ENCODE measurements at regions not wholly inside any gene's neighbourhood (a gene's known extent, or its start where the extent isn't known, plus 50 kb on each side); places are given as distances from the start of the nearest gene placed in this dataset.
A peak's percentile ranks its signal among the peaks of the same experiment; 100 is the strongest.
"Not testable (repeated sequence)": the region's sequence is repeated elsewhere in the genome, so short reads cannot be mapped to it uniquely, and the experiment has no call there.

GRCh38 chrX:99988532-99988931 is 421.5 kb downstream of the PCDH19 start:
- WGBS, 2 donors = 60 to 90% methylated on average over 3 of the region's 3 CpGs
- H3K4me3 ChIP-seq; H3K9me3 ChIP-seq; H3K27me3 ChIP-seq; DNase-seq; H3K36me3 ChIP-seq; H3K4me1 ChIP-seq; ATAC-seq (ENCODE audit: low FRiP score in 2 of 2); H3K27ac ChIP-seq: not testable (repeated sequence)

GRCh38 chrX:99973572-99974226 is 436.4 kb downstream of the PCDH19 start:
- Histone ChIP-seq H3K36me3 (no peaks in the 10 kb centered on the region), H3K27ac (no peak overlapping the region), H3K9me3 (no peaks in the 10 kb centered on the region), H3K4me3 (no peak overlapping the region), H3K27me3 (no peaks in the 10 kb centered on the region), H3K4me1 (no peaks in the 10 kb centered on the region)
- WGBS, 2 donors = 75 to 76% methylated on average over 3 of the region's 3 CpGs
- TF ChIP-seq, protein P1, sequence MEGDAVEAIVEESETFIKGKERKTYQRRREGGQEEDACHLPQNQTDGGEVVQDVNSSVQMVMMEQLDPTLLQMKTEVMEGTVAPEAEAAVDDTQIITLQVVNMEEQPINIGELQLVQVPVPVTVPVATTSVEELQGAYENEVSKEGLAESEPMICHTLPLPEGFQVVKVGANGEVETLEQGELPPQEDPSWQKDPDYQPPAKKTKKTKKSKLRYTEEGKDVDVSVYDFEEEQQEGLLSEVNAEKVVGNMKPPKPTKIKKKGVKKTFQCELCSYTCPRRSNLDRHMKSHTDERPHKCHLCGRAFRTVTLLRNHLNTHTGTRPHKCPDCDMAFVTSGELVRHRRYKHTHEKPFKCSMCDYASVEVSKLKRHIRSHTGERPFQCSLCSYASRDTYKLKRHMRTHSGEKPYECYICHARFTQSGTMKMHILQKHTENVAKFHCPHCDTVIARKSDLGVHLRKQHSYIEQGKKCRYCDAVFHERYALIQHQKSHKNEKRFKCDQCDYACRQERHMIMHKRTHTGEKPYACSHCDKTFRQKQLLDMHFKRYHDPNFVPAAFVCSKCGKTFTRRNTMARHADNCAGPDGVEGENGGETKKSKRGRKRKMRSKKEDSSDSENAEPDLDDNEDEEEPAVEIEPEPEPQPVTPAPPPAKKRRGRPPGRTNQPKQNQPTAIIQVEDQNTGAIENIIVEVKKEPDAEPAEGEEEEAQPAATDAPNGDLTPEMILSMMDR (IDR thresholded peaks at IDR 0.05) = no peak
- TF ChIP-seq POLR2AphosphoS5 (IDR thresholded peaks at IDR 0.05) = no peak
- TF ChIP-seq POLR2A (IDR thresholded peaks at IDR 0.05) = no peak
- TF ChIP-seq EP300 (IDR thresholded peaks at IDR 0.05) = no peak
- no peak for ATAC-seq (ENCODE audit: low FRiP score in 2 of 2)
- DNase-seq = no peak

DNA sequence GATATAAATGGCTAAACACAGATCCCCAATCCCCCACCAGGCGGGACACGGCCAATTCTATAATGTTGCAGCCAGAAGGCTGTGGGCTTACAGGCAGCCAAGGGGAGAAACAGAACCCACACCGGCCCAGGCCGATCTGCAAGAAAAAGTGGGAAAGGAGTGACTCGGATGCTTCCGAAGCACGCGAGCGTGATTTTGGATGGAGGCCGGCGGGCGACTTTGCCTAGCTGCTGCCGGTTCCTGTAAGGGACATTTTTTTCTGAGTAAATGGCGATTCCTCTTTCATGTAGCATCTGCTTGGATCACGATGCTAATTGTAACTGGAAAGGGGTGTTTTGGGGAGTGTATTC is 470.2 kb downstream of the PCDH19 start:
- peak in 1 of 2 donors; percentile 8 for DNase-seq
- TF ChIP-seq EP300 (IDR thresholded peaks at IDR 0.05) = no peak
- no peak for TF ChIP-seq POLR2A (IDR thresholded peaks at IDR 0.05)
- TF ChIP-seq, protein P1 (IDR thresholded peaks at IDR 0.05) = no peak
- TF ChIP-seq POLR2AphosphoS5 (IDR thresholded peaks at IDR 0.05) = no peak
- 54 to 81% methylated on average over 15 of the region's 15 CpGs for WGBS, 2 donors
- Histone ChIP-seq H3K27ac (no peak overlapping the region), H3K27me3 (no peaks in the 10 kb centered on the region), H3K4me1 (no peaks in the 10 kb centered on the region), H3K9me3 (no peaks in the 10 kb centered on the region), H3K36me3 (no peaks in the 10 kb centered on the region), H3K4me3 (no peak overlapping the region)
- ATAC-seq (ENCODE audit: low FRiP score in 2 of 2) = no peak

GRCh38 chrX:99939206-99939882 is 470.7 kb downstream of the PCDH19 start:
- WGBS, 2 donors = 60 to 62% methylated on average over 4 to 15 of the region's 29 CpGs
- ATAC-seq (ENCODE audit: low FRiP score in 2 of 2); H3K36me3 ChIP-seq: not testable (repeated sequence)

DNA sequence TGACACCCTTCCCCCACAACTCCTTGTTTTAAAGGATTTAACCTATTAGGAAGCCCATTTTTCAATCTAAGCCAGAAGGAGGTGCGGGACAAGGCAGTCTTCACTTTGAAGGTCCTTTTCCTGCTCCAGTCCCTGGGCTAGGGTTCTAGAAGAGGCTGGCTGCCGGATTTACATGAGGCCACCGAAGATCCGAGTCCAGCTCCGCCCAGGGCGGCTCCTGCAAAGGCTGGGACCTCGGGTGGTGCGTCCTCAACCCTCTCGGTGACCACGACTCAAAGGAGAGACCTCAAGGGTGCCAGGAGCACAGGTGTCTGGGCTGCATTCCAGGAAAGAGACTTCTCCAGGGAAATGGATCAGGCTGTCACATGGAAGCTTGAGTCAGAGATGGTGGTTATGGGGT is 471.6 kb downstream of the PCDH19 start:
- Histone ChIP-seq H3K4me1 (no peaks in the 10 kb centered on the region), H3K4me3 (no peak overlapping the region), H3K27ac (no peak overlapping the region), H3K36me3 (no peaks in the 10 kb centered on the region), H3K9me3 (no peaks in the 10 kb centered on the region), H3K27me3 (no peaks in the 10 kb centered on the region)
- ATAC-seq (ENCODE audit: low FRiP score in 2 of 2) = no peak
- TF ChIP-seq EP300 (IDR thresholded peaks at IDR 0.05) (no peak), POLR2A (IDR thresholded peaks at IDR 0.05) (no peak), POLR2AphosphoS5 (IDR thresholded peaks at IDR 0.05) (no peak)
- TF ChIP-seq, protein P1 (IDR thresholded peaks at IDR 0.05) = no peak
- peak in 1 of 2 donors; percentile 17 for DNase-seq
- 78 to 100% methylated on average over 1 to 10 of the region's 10 CpGs for WGBS, 2 donors

More at GRCh38 chrX:99939206-99939882, 470.7 kb downstream of the PCDH19 start:
- peak in 1 of 2 donors; percentile 24 for DNase-seq
- H3K4me3 ChIP-seq, H3K27ac ChIP-seq, H3K4me1 ChIP-seq, H3K9me3 ChIP-seq, H3K27me3 ChIP-seq: not testable (repeated sequence)

- ATAC-seq (ENCODE audit: low FRiP score in 2 of 2) = no peak
- WGBS, 2 donors = 43 to 60% methylated on average over 1 of the region's 1 CpG
- no peak overlapping the region for H3K27ac ChIP-seq
- no peaks in the 10 kb centered on the region for H3K4me1 ChIP-seq
- no peaks in the 10 kb centered on the region for H3K27me3 ChIP-seq
- DNase-seq = no peak
- H3K36me3 ChIP-seq = no peaks in the 10 kb centered on the region
- H3K9me3 ChIP-seq = no peaks in the 10 kb centered on the region
- no peak overlapping the region for H3K4me3 ChIP-seq
- TF ChIP-seq, protein P1 (IDR thresholded peaks at IDR 0.05) = no peak
- TF ChIP-seq EP300 (IDR thresholded peaks at IDR 0.05) (no peak), POLR2AphosphoS5 (IDR thresholded peaks at IDR 0.05) (no peak), POLR2A (IDR thresholded peaks at IDR 0.05) (no peak)
Measured at GRCh38 chrX:99933865-99934264, 476.2 kb downstream of the PCDH19 start.
